ENCODE measurements at regions not wholly inside any gene's neighbourhood (a gene's known extent, or its start where the extent isn't known, plus 50 kb on each side); places are given as distances from the start of the nearest gene placed in this dataset.

GRCh38 chr12:30134229-30134628 is 350.5 kb upstream of the TMTC1 start:
- H3K27me3 Mint-ChIP-seq (ENCODE audit: low read depth) = no peaks in the 10 kb centered on the region
- H3K4me3 Mint-ChIP-seq = no peak overlapping the region
- no peak overlapping the region for H3K27ac Mint-ChIP-seq
- peaks cover 13% of the 10 kb centered on the region for H3K4me1 Mint-ChIP-seq
- no peak for TF ChIP-seq CTCF (IDR thresholded peaks at IDR 0.05; ENCODE audit: unreplicated experiment)
- H3K36me3 Mint-ChIP-seq = no peaks in the 10 kb centered on the region
- no peak for DNase-seq (ENCODE audit: low spot score in 2 of 2, unreplicated experiment in 2 of 2)
- H3K9me3 Mint-ChIP-seq = peaks cover 5% of the 10 kb centered on the region

- H3K4me3 Mint-ChIP-seq = no peak overlapping the region
- no peaks in the 10 kb centered on the region for H3K27me3 Mint-ChIP-seq (ENCODE audit: low read depth)
- H3K9me3 Mint-ChIP-seq = peaks cover 3% of the 10 kb centered on the region
- H3K36me3 Mint-ChIP-seq = no peaks in the 10 kb centered on the region
- H3K27ac Mint-ChIP-seq = no peak overlapping the region
- TF ChIP-seq CTCF (IDR thresholded peaks at IDR 0.05; ENCODE audit: unreplicated experiment) = no peak
- H3K4me1 Mint-ChIP-seq = peaks cover 3% of the 10 kb centered on the region
- DNase-seq (ENCODE audit: low spot score in 2 of 2, unreplicated experiment in 2 of 2) = no peak
These were observed 343.2 kb upstream of the TMTC1 start for GRCh38 chr12:30126944-30127343.

- Mint-ChIP-seq H3K9me3 (peaks cover 7% of the 10 kb centered on the region), H3K4me3 (no peak overlapping the region), H3K27ac (no peak overlapping the region), H3K4me1 (no peaks in the 10 kb centered on the region), H3K27me3 (ENCODE audit: low read depth) (no peaks in the 10 kb centered on the region), H3K36me3 (peaks cover 2% of the 10 kb centered on the region)
- TF ChIP-seq CTCF (IDR thresholded peaks at IDR 0.05; ENCODE audit: unreplicated experiment) = no peak
- no peak for DNase-seq (ENCODE audit: low spot score in 2 of 2, unreplicated experiment in 2 of 2)
These were observed 336.8 kb upstream of the TMTC1 start for GRCh38 chr12:30120522-30120921.

GRCh38 chr12:30117483-30117882 is 333.7 kb upstream of the TMTC1 start:
- peaks cover 7% of the 10 kb centered on the region for H3K9me3 Mint-ChIP-seq

GRCh38 chr12:30111719-30112118 is 328.0 kb upstream of the TMTC1 start:
- H3K9me3 Mint-ChIP-seq = peaks cover 10% of the 10 kb centered on the region
- no peak for TF ChIP-seq CTCF (IDR thresholded peaks at IDR 0.05; ENCODE audit: unreplicated experiment)
- no peak for DNase-seq (ENCODE audit: low spot score in 2 of 2, unreplicated experiment in 2 of 2)
- H3K36me3 Mint-ChIP-seq = no peaks in the 10 kb centered on the region
- H3K27me3 Mint-ChIP-seq (ENCODE audit: low read depth) = no peaks in the 10 kb centered on the region
- no peak overlapping the region for H3K27ac Mint-ChIP-seq
- H3K4me3 Mint-ChIP-seq = no peak overlapping the region
- no peaks in the 10 kb centered on the region for H3K4me1 Mint-ChIP-seq

More at GRCh38 chr12:30117483-30117882, 333.7 kb upstream of the TMTC1 start:
- Mint-ChIP-seq H3K4me1 (no peaks in the 10 kb centered on the region), H3K4me3 (no peak overlapping the region), H3K36me3 (peaks cover 2% of the 10 kb centered on the region), H3K27me3 (ENCODE audit: low read depth) (no peaks in the 10 kb centered on the region), H3K27ac (no peak overlapping the region)
- DNase-seq (ENCODE audit: low spot score in 2 of 2, unreplicated experiment in 2 of 2) = no peak
- TF ChIP-seq CTCF (IDR thresholded peaks at IDR 0.05; ENCODE audit: unreplicated experiment) = no peak

- TF ChIP-seq CTCF (IDR thresholded peaks at IDR 0.05; ENCODE audit: unreplicated experiment) = no peak
- H3K4me3 Mint-ChIP-seq = no peak overlapping the region
These were observed 327.3 kb upstream of the TMTC1 start for GRCh38 chr12:30110958-30111586.

More at GRCh38 chr12:30110958-30111586, 327.3 kb upstream of the TMTC1 start:
- Mint-ChIP-seq H3K4me1 (no peaks in the 10 kb centered on the region), H3K27me3 (ENCODE audit: low read depth) (no peaks in the 10 kb centered on the region), H3K27ac (no peak overlapping the region), H3K9me3 (peaks cover 10% of the 10 kb centered on the region), H3K36me3 (no peaks in the 10 kb centered on the region)
- no peak for DNase-seq (ENCODE audit: low spot score in 2 of 2, unreplicated experiment in 2 of 2)

All from mesothelial cell of epicardium (in vitro differentiated cells).